Astrocyte (in vitro differentiated cells and primary cell): ENCODE measurements at regions not wholly inside any gene's neighbourhood (a gene's known extent, or its start where the extent isn't known, plus 50 kb on each side); places are given as distances from the start of the nearest gene placed in this dataset.
"Not testable (repeated sequence)": the region's sequence is repeated elsewhere in the genome, so short reads cannot be mapped to it uniquely, and the experiment has no call there.

ENCODE experiments used
- DNase-seq: peaks from one replicate; pipeline ENCODE4 v3.0.0-alpha.2; 2010; ENCODE audit warnings: low read depth
- FAIRE-seq: peaks from 2 replicates; lab custom pipeline; 2011; peaks lifted over from hg19 to GRCh38; lab: Jason Lieb, UNC
- H2AFZ ChIP-seq: 2 replicates; pipeline ENCODE4 v1.6.0; 2012; ENCODE audit warnings: low read depth, low read length, inconsistent platforms
- H3K27ac ChIP-seq: 2 replicates; pipeline ENCODE4 v1.5.1; 2011; ENCODE audit warnings: low read depth, low read length, inconsistent platforms
- H3K27me3 ChIP-seq: 2 replicates; pipeline ENCODE4 v1.6.0; 2011; ENCODE audit warnings: low read length, inconsistent platforms; ENCODE audit not compliant: insufficient read depth
- H3K36me3 ChIP-seq: 2 replicates; pipeline ENCODE4 v1.5.1; 2011; ENCODE audit warnings: low read length, inconsistent platforms; ENCODE audit not compliant: insufficient read depth
- H3K4me1 ChIP-seq: 2 replicates; pipeline ENCODE4 v1.5.1; 2011; ENCODE audit warnings: low read length, inconsistent platforms; ENCODE audit not compliant: insufficient read depth
- H3K4me2 ChIP-seq: 2 replicates; pipeline ENCODE4 v1.6.0; 2012; ENCODE audit warnings: low read length, inconsistent platforms
- H3K4me3 ChIP-seq: 2 replicates; pipeline ENCODE4 v1.5.1; 2011; ENCODE audit warnings: low read depth, mild to moderate bottlenecking, low read length, inconsistent platforms; ENCODE audit not compliant: insufficient read depth
- H3K79me2 ChIP-seq: 2 replicates; pipeline ENCODE4 v1.6.0; 2012; ENCODE audit warnings: mild to moderate bottlenecking, low read length, inconsistent platforms; ENCODE audit not compliant: insufficient read depth
- H3K9ac ChIP-seq: 2 replicates; pipeline ENCODE4 v1.6.0; 2012; ENCODE audit warnings: mild to moderate bottlenecking, low read length, inconsistent platforms
- H3K9me3 ChIP-seq: 2 replicates; pipeline ENCODE4 v1.5.1; 2012; ENCODE audit warnings: low read depth, mild to moderate bottlenecking, low read length, inconsistent platforms; ENCODE audit not compliant: insufficient read depth
- H4K20me1 ChIP-seq: 2 replicates; pipeline ENCODE4 v1.6.0; 2012; ENCODE audit warnings: low read length, inconsistent platforms; ENCODE audit not compliant: insufficient read depth
- H3K27ac Mint-ChIP-seq: one replicate; pipeline ENCODE4 v1.8.0; 2021; ENCODE audit warnings: mild to moderate bottlenecking, mixed read lengths; ENCODE audit not compliant: unreplicated experiment
- H3K27me3 Mint-ChIP-seq: one replicate; pipeline ENCODE4 v1.8.0; 2021; ENCODE audit warnings: low read depth, mixed read lengths; ENCODE audit not compliant: unreplicated experiment
- H3K36me3 Mint-ChIP-seq: one replicate; pipeline ENCODE4 v1.8.0; 2021; ENCODE audit warnings: low read depth, mixed read lengths; ENCODE audit not compliant: unreplicated experiment
- H3K4me1 Mint-ChIP-seq: one replicate; pipeline ENCODE4 v1.8.0; 2021; ENCODE audit warnings: low read depth, mixed read lengths; ENCODE audit not compliant: unreplicated experiment
- H3K4me3 Mint-ChIP-seq: one replicate; pipeline ENCODE4 v1.8.0; 2021; ENCODE audit warnings: mild to moderate bottlenecking, moderate library complexity, mixed read lengths; ENCODE audit not compliant: unreplicated experiment
- H3K9me3 Mint-ChIP-seq: one replicate; pipeline ENCODE4 v1.8.0; 2021; ENCODE audit warnings: mild to moderate bottlenecking, mixed read lengths; ENCODE audit not compliant: unreplicated experiment
- CTCF ChIP-seq: IDR thresholded peaks from 2 replicates; pipeline ENCODE4 v1.5.1; 2011; ENCODE audit warnings: low read depth, mild to moderate bottlenecking, inconsistent platforms, low read length, moderate library complexity; ENCODE audit not compliant: insufficient read depth
- EZH2 ChIP-seq: IDR thresholded peaks from 2 replicates; pipeline ENCODE4 v1.6.1; 2012; ENCODE audit warnings: mild to moderate bottlenecking, low read length, inconsistent platforms; ENCODE audit not compliant: insufficient read depth

GRCh38 chr4:115215935-115216334, 102.5 kb upstream of the NDST4 start:
- Histone ChIP-seq H3K27ac (no peak overlapping the region), H4K20me1 (no peaks in the 10 kb centered on the region), H3K27me3 (no peaks in the 10 kb centered on the region), H3K9ac (no peak overlapping the region), H3K4me2 (no peak overlapping the region), H3K9me3 (no peaks in the 10 kb centered on the region), H3K79me2 (no peaks in the 10 kb centered on the region), H2AFZ (no peak overlapping the region), H3K36me3 (no peaks in the 10 kb centered on the region), H3K4me1 (no peaks in the 10 kb centered on the region), H3K4me3 (no peak overlapping the region)
- Mint-ChIP-seq H3K36me3 (no peaks in the 10 kb centered on the region), H3K4me3 (no peak overlapping the region), H3K9me3 (no peaks in the 10 kb centered on the region), H3K27me3 (no peaks in the 10 kb centered on the region), H3K4me1 (no peaks in the 10 kb centered on the region), H3K27ac (no peak overlapping the region)
- no peak for FAIRE-seq
- TF ChIP-seq EZH2 (no peak), CTCF (no peak)
- no peak for DNase-seq

- Histone ChIP-seq H3K4me3 (no peak overlapping the region), H3K27me3 (no peaks in the 10 kb centered on the region), H3K9ac (no peak overlapping the region), H3K27ac (no peak overlapping the region), H3K9me3 (no peaks in the 10 kb centered on the region), H3K79me2 (no peaks in the 10 kb centered on the region), H2AFZ (no peak overlapping the region), H3K4me2 (no peak overlapping the region), H3K4me1 (no peaks in the 10 kb centered on the region), H4K20me1 (no peaks in the 10 kb centered on the region), H3K36me3 (no peaks in the 10 kb centered on the region)
- FAIRE-seq (no peak), DNase-seq (no peak)
- H3K4me1 Mint-ChIP-seq, result no peaks in the 10 kb centered on the region
- no peaks in the 10 kb centered on the region for H3K36me3 Mint-ChIP-seq
- H3K4me3 Mint-ChIP-seq, result no peak overlapping the region
- TF ChIP-seq EZH2 (no peak), CTCF (no peak)
- H3K27me3 Mint-ChIP-seq, result no peaks in the 10 kb centered on the region
- no peaks in the 10 kb centered on the region for H3K9me3 Mint-ChIP-seq
- no peak overlapping the region for H3K27ac Mint-ChIP-seq
These were observed 100.3 kb upstream of the NDST4 start for GRCh38 chr4:115213716-115214115.

GRCh38 chr4:115201042-115201330, 87.6 kb upstream of the NDST4 start:
- FAIRE-seq (no peak), DNase-seq (no peak)
- no peaks in the 10 kb centered on the region for H3K27me3 Mint-ChIP-seq
- H3K4me3 Mint-ChIP-seq, result no peak overlapping the region
- peaks cover 5% of the 10 kb centered on the region for H3K4me1 Mint-ChIP-seq
- Histone ChIP-seq H3K36me3 (no peaks in the 10 kb centered on the region), H3K79me2 (no peaks in the 10 kb centered on the region), H3K9me3 (no peaks in the 10 kb centered on the region), H3K4me2 (no peak overlapping the region), H3K9ac (no peak overlapping the region), H3K4me3 (no peak overlapping the region), H3K27me3 (no peaks in the 10 kb centered on the region), H4K20me1 (no peaks in the 10 kb centered on the region), H3K4me1 (no peaks in the 10 kb centered on the region), H2AFZ (no peak overlapping the region), H3K27ac (no peak overlapping the region)
- H3K9me3 Mint-ChIP-seq, result peaks cover 4% of the 10 kb centered on the region
- no peak for TF ChIP-seq EZH2
- TF ChIP-seq CTCF, result no peak
- no peaks in the 10 kb centered on the region for H3K36me3 Mint-ChIP-seq
- H3K27ac Mint-ChIP-seq, result peak overlapping the region; percentile 53

- H3K4me1 ChIP-seq, H3K79me2 ChIP-seq, H2AFZ ChIP-seq, FAIRE-seq, H3K36me3 Mint-ChIP-seq, H3K4me1 Mint-ChIP-seq, H4K20me1 ChIP-seq, H3K27me3 ChIP-seq, H3K9me3 ChIP-seq, H3K36me3 ChIP-seq, H3K4me3 ChIP-seq, H3K27me3 Mint-ChIP-seq, DNase-seq, H3K4me3 Mint-ChIP-seq, H3K9ac ChIP-seq, H3K9me3 Mint-ChIP-seq, H3K27ac ChIP-seq, H3K4me2 ChIP-seq: not testable (repeated sequence)
- H3K27ac Mint-ChIP-seq, result peak overlapping the region; percentile 53
These were observed 87.0 kb upstream of the NDST4 start for GRCh38 chr4:115200201-115201041.
